Esophagus (tissue), 2 donors: ENCODE measurements at regions not wholly inside any gene's neighbourhood (a gene's known extent, or its start where the extent isn't known, plus 50 kb on each side); places are given as distances from the start of the nearest gene placed in this dataset.

ENCODE experiments used
- H3K27ac ChIP-seq, 2 donors: one replicate each; pipeline ENCODE4 v1.5.1; 2013; ENCODE audit warnings: low read depth in 2 of 2, mild to moderate bottlenecking in 2 of 2, inconsistent platforms in 1 of 2, low read length in 1 of 2, moderate library complexity in 1 of 2
- H3K27me3 ChIP-seq, 2 donors: one replicate each; pipeline ENCODE4 v1.6.1; 2013; ENCODE audit warnings: low read length in 2 of 2, control low read depth in 1 of 2, mild to moderate bottlenecking in 1 of 2; ENCODE audit not compliant: insufficient read depth in 2 of 2, control insufficient read depth in 1 of 2
- H3K36me3 ChIP-seq, 2 donors: one replicate each; pipeline ENCODE4 v1.6.1; 2013; ENCODE audit warnings: low read length in 1 of 2; ENCODE audit not compliant: control insufficient read depth in 2 of 2, insufficient read depth in 2 of 2
- H3K4me1 ChIP-seq, 2 donors: one replicate each; pipeline ENCODE4 v1.6.1; 2013; ENCODE audit warnings: low read length in 1 of 2; ENCODE audit not compliant: control insufficient read depth in 2 of 2, insufficient read depth in 2 of 2
- H3K4me3 ChIP-seq, 2 donors: one replicate each; pipeline ENCODE4 v1.5.1; 2013; ENCODE audit warnings: low read length in 2 of 2, mild to moderate bottlenecking in 2 of 2, low read depth in 1 of 2, moderate library complexity in 1 of 2
- H3K9me3 ChIP-seq, 2 donors: one replicate each; pipeline ENCODE4 v1.6.1; 2013; ENCODE audit warnings: mild to moderate bottlenecking in 2 of 2, low read depth in 1 of 2, low read length in 1 of 2, moderate library complexity in 1 of 2; ENCODE audit not compliant: control insufficient read depth in 2 of 2, insufficient read depth in 1 of 2
- WGBS, 2 donors: extraction: QIAGEN DNeasy Blood & Tissue Kit; methylation state at CpG; one replicate each; pipeline ENCODE4 v1.1.7; 2013; 5-methylcytosine and 5-hydroxymethylcytosine counted together
- donor health status: healthy with polysubstance abuse.
- donor health status: Bipolar disorder and iron deficiency.

DNA sequence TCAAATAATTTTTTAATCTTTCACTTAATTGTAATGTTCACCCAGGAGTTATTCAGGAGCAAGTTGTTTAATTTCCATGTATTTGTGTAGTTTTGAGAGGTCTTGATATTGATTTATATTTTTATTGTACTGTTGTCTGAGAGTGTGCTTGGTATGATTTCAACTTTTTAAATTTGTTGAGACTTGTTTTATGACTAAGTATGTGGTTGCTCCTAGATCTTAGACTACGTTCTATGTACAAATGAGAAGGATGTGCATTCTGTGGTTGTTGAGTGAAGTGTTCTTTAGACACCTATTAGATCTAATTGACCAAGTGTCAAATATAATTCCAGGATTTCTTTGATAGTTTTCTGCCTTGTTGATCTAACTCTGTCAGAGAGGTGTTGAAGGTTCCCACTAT is 353.3 kb upstream of the GNPDA2 start:
- Histone ChIP-seq H3K9me3 (no peaks in the 10 kb centered on the region), H3K4me3 (no peak overlapping the region), H3K27me3 (no peaks in the 10 kb centered on the region), H3K4me1 (no peaks in the 10 kb centered on the region), H3K36me3 (no peaks in the 10 kb centered on the region), H3K27ac (no peak overlapping the region)
- WGBS, 2 donors, result 61 to 65% methylated on average over 1 of the region's 1 CpG

DNA sequence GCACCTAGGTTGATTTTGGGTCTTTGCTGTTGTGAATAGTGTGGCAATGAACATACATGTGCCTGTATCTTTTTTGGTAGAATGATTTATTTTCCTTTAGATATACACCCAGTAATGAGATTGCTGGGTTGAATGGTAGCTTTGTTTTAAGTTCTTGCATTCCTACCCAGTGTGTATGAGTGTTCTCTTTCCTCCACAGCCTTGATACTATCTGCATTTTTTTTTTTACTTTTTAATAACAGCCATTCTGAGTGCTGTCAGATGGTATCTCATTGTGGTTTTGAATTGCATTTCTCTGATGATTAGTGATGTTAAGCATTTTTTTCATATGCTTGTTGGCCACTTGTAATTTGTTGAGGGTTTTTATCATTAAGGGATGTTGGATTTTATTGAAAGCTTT is 351.8 kb upstream of the GNPDA2 start:
- no peaks in the 10 kb centered on the region for H3K9me3 ChIP-seq
- no peaks in the 10 kb centered on the region for H3K27me3 ChIP-seq
- H3K36me3 ChIP-seq, result no peaks in the 10 kb centered on the region
- H3K27ac ChIP-seq, result no peak overlapping the region
- no peaks in the 10 kb centered on the region for H3K4me1 ChIP-seq
- no peak overlapping the region for H3K4me3 ChIP-seq

DNA sequence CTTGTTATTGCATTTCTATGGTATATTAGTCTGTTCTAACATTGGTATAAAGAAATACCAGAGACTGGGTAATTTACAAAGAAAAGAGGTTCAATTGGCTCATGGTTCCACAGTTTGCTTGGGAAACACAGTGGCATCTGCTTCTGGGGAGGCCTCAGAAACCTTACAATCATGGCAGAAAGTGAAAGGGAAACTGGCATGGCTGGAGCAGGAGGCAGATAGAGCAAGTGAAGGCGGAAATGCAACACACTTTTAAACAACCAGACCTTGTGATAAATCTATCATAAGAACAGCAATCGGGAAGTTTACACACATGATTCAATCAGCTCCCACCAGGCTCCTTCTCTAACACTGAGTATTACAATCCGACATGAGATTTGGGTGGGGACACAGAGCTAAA is 346.6 kb upstream of the GNPDA2 start:
- Histone ChIP-seq H3K4me3 (no peak overlapping the region), H3K27ac (no peak overlapping the region), H3K9me3 (peaks cover 0 to 3% of the 10 kb centered on the region in 2 donors), H3K27me3 (no peaks in the 10 kb centered on the region), H3K36me3 (no peaks in the 10 kb centered on the region), H3K4me1 (no peaks in the 10 kb centered on the region)
- WGBS, 2 donors, result 70 to 80% methylated on average over 3 of the region's 3 CpGs

DNA sequence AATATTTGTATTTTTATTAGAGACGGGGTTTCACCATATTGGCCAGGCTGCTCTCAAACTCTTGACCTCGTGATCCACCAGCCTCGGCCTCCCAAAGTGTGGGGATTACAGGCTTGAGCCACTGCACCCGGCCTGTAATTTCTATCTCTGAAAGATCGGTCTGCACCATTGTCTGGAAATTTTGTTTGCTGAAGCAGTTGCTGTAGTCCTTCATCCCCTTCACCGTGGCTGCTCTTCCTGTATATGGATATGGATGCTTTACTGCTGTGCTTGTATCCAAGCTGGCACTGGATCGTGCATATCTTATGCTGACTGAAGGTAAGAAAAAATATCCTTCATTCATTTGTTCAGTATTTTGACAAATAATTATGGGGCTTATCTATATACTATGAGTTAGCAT is 338.4 kb upstream of the GNPDA2 start:
- Histone ChIP-seq H3K27me3 (no peaks in the 10 kb centered on the region), H3K36me3 (no peaks in the 10 kb centered on the region), H3K4me1 (no peaks in the 10 kb centered on the region), H3K9me3 (peaks cover 0 to 3% of the 10 kb centered on the region in 2 donors), H3K27ac (no peak overlapping the region), H3K4me3 (no peak overlapping the region)
- 79 to 81% methylated on average over 7 of the region's 7 CpGs for WGBS, 2 donors

DNA sequence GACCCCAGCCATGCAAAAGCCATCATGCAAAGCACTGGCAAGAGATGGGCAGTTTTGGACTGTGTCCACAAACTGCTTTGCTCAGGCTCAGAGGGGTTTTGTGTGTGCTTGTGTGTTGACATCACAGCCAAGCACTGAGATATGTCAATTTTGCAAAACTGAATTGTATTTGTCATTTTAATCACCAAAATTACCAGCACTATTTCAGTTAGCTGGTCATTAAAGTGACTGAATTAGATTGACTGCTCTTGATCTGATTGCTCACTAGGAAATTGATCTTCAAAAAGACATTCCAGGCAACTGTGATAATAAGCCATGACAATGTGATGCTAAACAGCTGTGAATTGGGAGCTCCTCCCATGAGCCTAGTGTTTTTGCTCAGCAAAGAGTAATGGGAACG is 337.3 kb upstream of the GNPDA2 start:
- no peaks in the 10 kb centered on the region for H3K9me3 ChIP-seq
- H3K4me1 ChIP-seq, result no peaks in the 10 kb centered on the region
- H3K36me3 ChIP-seq, result no peaks in the 10 kb centered on the region
- 19 to 20% methylated on average over 1 of the region's 1 CpG for WGBS, 2 donors
- no peak overlapping the region for H3K27ac ChIP-seq
- no peak overlapping the region for H3K4me3 ChIP-seq
- no peaks in the 10 kb centered on the region for H3K27me3 ChIP-seq

DNA sequence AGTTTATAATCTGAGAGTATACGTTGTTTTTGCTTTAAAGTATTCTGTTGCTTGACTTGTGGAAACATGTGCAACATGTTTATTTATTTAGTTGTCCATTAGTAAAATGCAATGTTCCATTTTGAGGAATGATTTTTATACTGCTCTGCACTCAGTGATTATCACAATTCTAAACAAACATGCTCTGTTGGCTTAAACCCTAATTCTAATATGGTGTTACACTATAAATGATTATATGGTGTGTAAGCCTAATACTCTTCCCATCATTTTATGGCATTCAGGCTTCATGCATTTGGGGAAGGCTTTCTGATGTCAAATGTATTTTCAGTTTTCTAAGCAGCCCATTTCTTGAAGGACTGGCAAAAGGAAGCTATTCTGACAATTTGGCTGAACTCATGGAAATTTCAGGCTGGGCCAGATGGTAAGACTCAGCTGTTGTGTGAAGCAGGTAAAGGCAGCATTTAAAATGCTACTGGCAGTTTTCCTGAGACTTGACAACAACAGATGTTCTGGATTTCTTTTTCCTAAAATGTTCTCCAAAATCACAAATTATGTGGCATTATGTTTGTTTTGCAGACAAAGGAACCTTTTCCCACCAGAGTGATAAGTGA is 336.7 kb upstream of the GNPDA2 start:
- WGBS, 2 donors, result 37 to 43% methylated on average over 1 of the region's 1 CpG
- no peaks in the 10 kb centered on the region for H3K9me3 ChIP-seq
- H3K27ac ChIP-seq, result no peak overlapping the region
- no peaks in the 10 kb centered on the region for H3K27me3 ChIP-seq
- H3K36me3 ChIP-seq, result no peaks in the 10 kb centered on the region
- no peaks in the 10 kb centered on the region for H3K4me1 ChIP-seq
- no peak overlapping the region for H3K4me3 ChIP-seq

DNA sequence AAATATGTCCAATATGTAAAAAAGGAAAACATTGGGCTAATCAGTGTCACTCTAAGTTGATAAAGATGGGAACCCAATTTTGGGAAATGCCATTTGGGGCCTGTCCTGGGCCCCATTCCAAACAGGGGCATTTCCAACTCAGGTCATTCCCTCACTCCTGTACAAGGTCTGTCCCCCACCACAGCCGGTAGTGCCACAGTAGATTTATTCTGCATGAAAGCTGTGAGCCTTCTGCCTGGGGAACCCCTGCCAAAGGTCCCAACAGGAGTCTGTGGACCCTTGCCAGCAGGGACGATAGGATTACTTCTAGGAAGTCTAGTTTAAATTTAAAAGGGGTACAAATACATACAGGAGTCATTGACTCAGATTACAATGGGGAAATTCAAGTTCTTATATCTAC is 317.6 kb upstream of the GNPDA2 start:
- Histone ChIP-seq H3K36me3 (no peaks in the 10 kb centered on the region), H3K27ac (no peak overlapping the region), H3K27me3 (no peaks in the 10 kb centered on the region), H3K4me3 (no peak overlapping the region), H3K4me1 (no peaks in the 10 kb centered on the region), H3K9me3 (no peaks in the 10 kb centered on the region)
- 43 to 62% methylated on average over 2 of the region's 2 CpGs for WGBS, 2 donors

DNA sequence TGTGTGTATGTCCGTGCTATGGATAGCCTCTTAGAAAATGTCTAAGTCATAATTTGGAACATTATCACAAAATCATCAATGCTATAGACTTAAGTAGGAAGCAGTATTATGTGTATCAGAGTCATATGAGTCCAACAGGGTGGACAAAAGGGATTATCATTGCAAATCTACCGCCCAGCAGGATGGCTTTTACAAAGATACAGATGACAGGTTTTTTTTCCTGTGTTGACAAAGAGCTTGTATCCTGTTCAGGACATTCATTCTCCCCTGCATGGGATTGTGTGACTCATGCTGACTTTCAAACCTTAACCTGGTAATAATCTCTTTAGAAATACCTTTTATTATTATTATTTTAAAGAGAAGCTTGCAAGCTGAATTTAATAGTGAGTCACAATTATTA is 310.3 kb upstream of the GNPDA2 start:
- Histone ChIP-seq H3K27me3 (no peaks in the 10 kb centered on the region), H3K36me3 (no peaks in the 10 kb centered on the region), H3K9me3 (peaks cover 0 to 2% of the 10 kb centered on the region in 2 donors), H3K4me3 (no peak overlapping the region), H3K4me1 (no peaks in the 10 kb centered on the region), H3K27ac (no peak overlapping the region)
- 63 to 70% methylated on average over 2 of the region's 2 CpGs for WGBS, 2 donors

DNA sequence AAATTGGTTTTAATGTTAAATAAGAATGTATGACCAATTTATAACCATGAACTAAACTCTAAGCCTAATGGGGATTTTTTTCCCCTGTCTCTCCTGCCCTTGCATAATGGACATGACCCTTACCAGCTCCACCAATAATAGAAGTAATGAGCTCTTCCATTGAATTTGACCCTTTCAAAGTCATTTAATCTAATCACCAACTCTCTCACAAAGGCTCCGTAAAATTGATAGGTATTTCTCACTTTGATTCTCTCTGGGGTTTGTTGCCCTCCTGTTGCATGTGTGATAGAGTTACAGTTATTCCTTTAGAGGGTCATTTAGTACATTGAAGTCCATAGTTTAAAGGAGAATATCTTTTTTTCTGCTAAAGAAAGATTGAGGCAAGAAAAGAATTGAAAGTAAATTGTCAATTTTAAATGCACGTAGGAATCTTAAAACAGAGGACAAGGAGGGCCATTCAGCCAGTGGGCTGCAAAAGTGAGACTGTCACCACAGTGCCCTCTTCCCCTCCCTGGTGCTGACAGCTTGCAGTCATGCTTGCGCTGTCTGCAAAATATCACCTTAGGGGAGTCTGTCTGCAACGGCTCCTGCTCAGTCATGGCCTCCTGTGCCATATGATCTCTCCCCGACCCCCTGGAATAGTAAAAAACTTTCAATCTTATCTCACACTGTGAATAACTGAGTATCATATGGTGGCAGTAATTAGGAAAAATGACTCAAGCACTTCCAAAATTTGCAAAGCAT is 307.5 kb upstream of the GNPDA2 start:
- Histone ChIP-seq H3K4me1 (no peaks in the 10 kb centered on the region), H3K9me3 (peaks cover 0 to 2% of the 10 kb centered on the region in 2 donors), H3K36me3 (no peaks in the 10 kb centered on the region), H3K27me3 (no peaks in the 10 kb centered on the region), H3K4me3 (no peak overlapping the region), H3K27ac (no peak overlapping the region)
- 49 to 55% methylated on average over 5 of the region's 5 CpGs for WGBS, 2 donors

DNA sequence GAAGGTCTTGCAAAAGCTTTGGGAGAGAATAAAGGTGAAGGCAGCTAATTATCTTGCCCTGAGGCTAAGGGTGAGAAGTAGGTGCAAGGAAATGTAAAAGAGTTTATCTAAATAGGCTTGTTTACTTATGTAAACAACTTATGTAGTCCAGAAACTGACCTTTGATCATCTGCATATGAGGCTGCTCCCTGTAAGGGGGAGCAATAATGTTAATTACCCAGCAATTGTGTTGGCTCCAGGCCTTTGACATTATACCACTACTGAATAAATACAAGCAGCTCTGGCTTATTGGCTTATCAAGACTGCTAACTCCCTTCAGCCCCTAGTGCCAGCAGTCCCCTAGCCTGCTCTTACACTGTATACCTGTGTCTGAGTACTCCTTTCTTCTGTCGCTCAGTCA is 303.7 kb upstream of the GNPDA2 start:
- Histone ChIP-seq H3K4me1 (no peaks in the 10 kb centered on the region), H3K27ac (no peak overlapping the region), H3K36me3 (no peaks in the 10 kb centered on the region), H3K27me3 (no peaks in the 10 kb centered on the region), H3K9me3 (peaks cover 0 to 2% of the 10 kb centered on the region in 2 donors), H3K4me3 (no peak overlapping the region)
- WGBS, 2 donors, result 96 to 97% methylated on average over 1 of the region's 1 CpG
